Left ventricle myocardium inferior (tissue), 1 donor: ENCODE measurements at regions not wholly inside any gene's neighbourhood (a gene's known extent, or its start where the extent isn't known, plus 50 kb on each side); places are given as distances from the start of the nearest gene placed in this dataset.

Source experiments
- DNase-seq: peaks from one replicate; pipeline ENCODE4 v3.0.0-alpha.2; 2020
- H3K27ac ChIP-seq: fragments of 200-600 bp; replicated peaks from 2 replicates; pipeline ENCODE4 v1.8.0; 2021
- H3K27me3 ChIP-seq: fragments of 200-600 bp; 2 replicates; pipeline ENCODE4 v1.8.0; 2021; ENCODE audit warnings: low read depth
- H3K36me3 ChIP-seq: fragments of 200-600 bp; 2 replicates; pipeline ENCODE4 v1.8.0; 2021
- H3K4me1 ChIP-seq: fragments of 200-600 bp; 2 replicates; pipeline ENCODE4 v1.8.0; 2021
- H3K4me3 ChIP-seq: fragments of 200-600 bp; 2 replicates; pipeline ENCODE4 v1.8.0; 2021; ENCODE audit warnings: mild to moderate bottlenecking, moderate library complexity
- H3K9me3 ChIP-seq: fragments of 200-600 bp; replicated peaks from 2 replicates; pipeline ENCODE4 v1.8.0; 2021
- CTCF ChIP-seq: fragments of 200-600 bp; IDR thresholded peaks from 2 replicates; pipeline ENCODE4 v1.8.0; 2021; ENCODE audit warnings: antibody characterized with exemption, mild to moderate bottlenecking, borderline replicate concordance
- intact Hi-C: fragments of 100-400 bp; cut with micrococcal nuclease; formaldehyde crosslinking; loops from one replicate; pipeline ENCODE4 v1.11.0; 2022
- donor health status: DM: no; HTN: yes; CAD: no; lungs with severe emphysema.

- Histone ChIP-seq H3K36me3 (no peaks in the 10 kb centered on the region), H3K27me3 (no peaks in the 10 kb centered on the region), H3K4me3 (no peak overlapping the region), H3K9me3 (peaks cover 12% of the 10 kb centered on the region), H3K27ac (peak overlapping the region; percentile 7), H3K4me1 (no peaks in the 10 kb centered on the region)
- intact Hi-C loops = no loop called here
- TF ChIP-seq CTCF = no peak
- no peak for DNase-seq
These were observed 355.4 kb upstream of the FAR2 start for GRCh38 chr12:28793581-28794151.

- no peak for TF ChIP-seq CTCF
- Histone ChIP-seq H3K4me3 (no peak overlapping the region), H3K27ac (peak overlapping the region; percentile 7), H3K27me3 (no peaks in the 10 kb centered on the region), H3K36me3 (no peaks in the 10 kb centered on the region), H3K4me1 (peaks cover 3% of the 10 kb centered on the region), H3K9me3 (peaks cover 12% of the 10 kb centered on the region)
- no peak for DNase-seq
- intact Hi-C loops = no loop called here
These were observed 354.9 kb upstream of the FAR2 start for GRCh38 chr12:28794211-28794610.

GRCh38 chr12:28794786-28795185 lies 354.3 kb upstream of the FAR2 start:
- peaks cover 9% of the 10 kb centered on the region for H3K4me1 ChIP-seq
- TF ChIP-seq CTCF = no peak
- no peak overlapping the region for H3K4me3 ChIP-seq
- peaks cover 12% of the 10 kb centered on the region for H3K9me3 ChIP-seq
- H3K27ac ChIP-seq = peak overlapping the region; percentile 7
- H3K36me3 ChIP-seq = no peaks in the 10 kb centered on the region
- intact Hi-C loops = no loop called here
- H3K27me3 ChIP-seq = no peaks in the 10 kb centered on the region
- no peak for DNase-seq

- peaks cover 10% of the 10 kb centered on the region for H3K4me1 ChIP-seq
- H3K4me3 ChIP-seq = no peak overlapping the region
- H3K27me3 ChIP-seq = no peaks in the 10 kb centered on the region
- peaks cover 12% of the 10 kb centered on the region for H3K9me3 ChIP-seq
- no peak for TF ChIP-seq CTCF
- intact Hi-C loops = no loop called here
- no peak overlapping the region for H3K27ac ChIP-seq
- H3K36me3 ChIP-seq = no peaks in the 10 kb centered on the region
- DNase-seq = no peak
These were observed 353.8 kb upstream of the FAR2 start for GRCh38 chr12:28795311-28795710.

- Histone ChIP-seq H3K4me3 (no peak overlapping the region), H3K4me1 (peaks cover 10% of the 10 kb centered on the region), H3K27me3 (no peaks in the 10 kb centered on the region), H3K27ac (no peak overlapping the region), H3K9me3 (peaks cover 12% of the 10 kb centered on the region), H3K36me3 (no peaks in the 10 kb centered on the region)
- intact Hi-C loops = no loop called here
- DNase-seq = no peak
- TF ChIP-seq CTCF = no peak
These were observed 349.7 kb upstream of the FAR2 start for GRCh38 chr12:28799348-28799747.

- intact Hi-C loops = no loop called here
- H3K4me3 ChIP-seq = no peak overlapping the region
These were observed 348.9 kb upstream of the FAR2 start for GRCh38 chr12:28800129-28800528.

More at GRCh38 chr12:28800129-28800528, 348.9 kb upstream of the FAR2 start:
- no peak for DNase-seq
- H3K4me1 ChIP-seq = peaks cover 10% of the 10 kb centered on the region
- H3K9me3 ChIP-seq = peaks cover 12% of the 10 kb centered on the region
- H3K27ac ChIP-seq = no peak overlapping the region
- H3K36me3 ChIP-seq = no peaks in the 10 kb centered on the region
- no peak for TF ChIP-seq CTCF
- H3K27me3 ChIP-seq = no peaks in the 10 kb centered on the region
